ENCODE measurements at regions not wholly inside any gene's neighbourhood (a gene's known extent, or its start where the extent isn't known, plus 50 kb on each side); places are given as distances from the start of the nearest gene placed in this dataset.

GRCh38 chr10:131617113-131617858, 283.5 kb upstream of the PPP2R2D start:
- Histone ChIP-seq H3K27ac (ENCODE audit: low read length) (no peak overlapping the region), H3K4me1 (ENCODE audit: low read length) (no peaks in the 10 kb centered on the region), H3K9me3 (replicated peaks; ENCODE audit: insufficient read depth, low read length) (no peaks in the 10 kb centered on the region), H3K9ac (ENCODE audit: low read length) (no peak overlapping the region), H3K4me2 (ENCODE audit: low read depth, low read length) (no peak overlapping the region), H4K20me1 (ENCODE audit: insufficient read depth, low read length) (no peaks in the 10 kb centered on the region), H3K4me3 (ENCODE audit: low read length) (no peak overlapping the region), H2AFZ (ENCODE audit: low read length) (no peak overlapping the region), H3K27me3 (replicated peaks; ENCODE audit: insufficient read depth, low read length) (no peaks in the 10 kb centered on the region), H3K9me2 (replicated peaks; ENCODE audit: insufficient read depth, low read length) (no peaks in the 10 kb centered on the region), H3K79me2 (ENCODE audit: low read length) (no peaks in the 10 kb centered on the region), H3F3A (ENCODE audit: insufficient read depth, low read length) (no peaks in the 10 kb centered on the region), H3K36me3 (replicated peaks; ENCODE audit: insufficient read depth, low read length) (no peaks in the 10 kb centered on the region)
- TF ChIP-seq EZH2phosphoT487 (IDR thresholded peaks at IDR 0.05; ENCODE audit: low read length) (no peak), CTCF (IDR thresholded peaks at IDR 0.05; ENCODE audit: low read length) (no peak), EZH2 (optimal IDR thresholded peaks at IDR 0.05; ENCODE audit: low read depth, low read length) (no peak)
- DNase-seq = no peak

DNA sequence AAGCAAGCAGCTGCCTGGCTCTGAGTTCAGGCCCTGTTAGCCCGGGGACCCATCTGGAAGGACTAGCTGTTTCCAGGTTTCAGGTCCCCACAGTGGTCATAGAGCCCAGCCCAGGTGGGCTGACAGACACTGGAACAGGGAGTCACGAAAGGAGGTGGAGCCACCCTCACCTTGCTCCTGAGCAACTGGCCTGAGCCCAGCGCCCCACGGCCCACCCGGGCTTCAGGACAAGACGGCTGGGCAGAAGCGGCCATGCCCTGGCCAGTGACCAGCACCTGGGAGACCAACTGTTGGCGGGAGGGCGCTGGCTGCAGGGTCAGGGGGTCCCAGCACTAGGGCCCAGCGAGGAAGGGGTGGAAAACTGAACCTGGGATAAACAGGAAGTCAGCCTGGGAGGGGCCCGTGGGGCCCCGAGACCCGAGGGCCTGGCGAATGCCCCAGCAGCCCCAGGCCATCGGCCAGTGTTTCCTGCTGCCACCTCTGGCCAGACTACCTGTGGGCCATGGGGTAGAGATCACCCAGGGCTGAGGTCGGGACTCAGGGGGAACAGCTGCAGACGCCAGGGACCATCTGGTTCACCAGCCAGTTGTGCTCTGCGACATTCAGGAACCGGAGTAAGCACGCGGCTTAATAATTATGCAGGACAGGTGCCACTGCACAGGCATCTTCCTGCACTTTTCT, 282.1 kb upstream of the PPP2R2D start:
- Histone ChIP-seq H3K4me3 (ENCODE audit: low read length) (no peak overlapping the region), H3K4me2 (ENCODE audit: low read depth, low read length) (no peak overlapping the region), H3K9me3 (replicated peaks; ENCODE audit: insufficient read depth, low read length) (no peaks in the 10 kb centered on the region), H3K36me3 (replicated peaks; ENCODE audit: insufficient read depth, low read length) (no peaks in the 10 kb centered on the region), H3F3A (ENCODE audit: insufficient read depth, low read length) (no peaks in the 10 kb centered on the region), H3K9me2 (replicated peaks; ENCODE audit: insufficient read depth, low read length) (no peaks in the 10 kb centered on the region), H3K79me2 (ENCODE audit: low read length) (no peaks in the 10 kb centered on the region), H3K9ac (ENCODE audit: low read length) (no peak overlapping the region), H3K27ac (ENCODE audit: low read length) (no peak overlapping the region), H3K4me1 (ENCODE audit: low read length) (no peaks in the 10 kb centered on the region), H4K20me1 (ENCODE audit: insufficient read depth, low read length) (no peaks in the 10 kb centered on the region), H3K27me3 (replicated peaks; ENCODE audit: insufficient read depth, low read length) (no peaks in the 10 kb centered on the region), H2AFZ (ENCODE audit: low read length) (no peak overlapping the region)
- DNase-seq = no peak
- TF ChIP-seq EZH2 (optimal IDR thresholded peaks at IDR 0.05; ENCODE audit: low read depth, low read length) (no peak), CTCF (IDR thresholded peaks at IDR 0.05; ENCODE audit: low read length) (no peak), EZH2phosphoT487 (IDR thresholded peaks at IDR 0.05; ENCODE audit: low read length) (no peak)

- DNase-seq = no peak
- H3K4me3 ChIP-seq (ENCODE audit: low read length) = no peak overlapping the region
- no peak for TF ChIP-seq EZH2 (optimal IDR thresholded peaks at IDR 0.05; ENCODE audit: low read depth, low read length)
- no peak for TF ChIP-seq EZH2phosphoT487 (IDR thresholded peaks at IDR 0.05; ENCODE audit: low read length)
- TF ChIP-seq CTCF (IDR thresholded peaks at IDR 0.05; ENCODE audit: low read length) = no peak
- no peaks in the 10 kb centered on the region for H3K79me2 ChIP-seq (ENCODE audit: low read length)
- H3K9ac ChIP-seq (ENCODE audit: low read length) = no peak overlapping the region
- H2AFZ ChIP-seq (ENCODE audit: low read length) = no peak overlapping the region
- H3K27ac ChIP-seq (ENCODE audit: low read length) = no peak overlapping the region
- H3K36me3 ChIP-seq (replicated peaks; ENCODE audit: insufficient read depth, low read length) = no peaks in the 10 kb centered on the region
- no peaks in the 10 kb centered on the region for H3K4me1 ChIP-seq (ENCODE audit: low read length)
- no peaks in the 10 kb centered on the region for H3K9me2 ChIP-seq (replicated peaks; ENCODE audit: insufficient read depth, low read length)
- H4K20me1 ChIP-seq (ENCODE audit: insufficient read depth, low read length) = no peaks in the 10 kb centered on the region
- no peaks in the 10 kb centered on the region for H3K9me3 ChIP-seq (replicated peaks; ENCODE audit: insufficient read depth, low read length)
- H3F3A ChIP-seq (ENCODE audit: insufficient read depth, low read length) = no peaks in the 10 kb centered on the region
- H3K4me2 ChIP-seq (ENCODE audit: low read depth, low read length) = no peak overlapping the region
- H3K27me3 ChIP-seq (replicated peaks; ENCODE audit: insufficient read depth, low read length) = no peaks in the 10 kb centered on the region
These were observed 280.5 kb upstream of the PPP2R2D start for GRCh38 chr10:131620314-131620713.

Measured in MM.1S (cell line).